Keratinocyte (primary cell): ENCODE measurements at regions not wholly inside any gene's neighbourhood (a gene's known extent, or its start where the extent isn't known, plus 50 kb on each side); places are given as distances from the start of the nearest gene placed in this dataset.

ENCODE experiments used
- DNase-seq: peaks from one replicate; pipeline ENCODE4 v3.0.0-alpha.2; 2011; ENCODE audit warnings: low read depth, missing footprints, low spot score
- FAIRE-seq: peaks from 2 replicates; lab custom pipeline; 2011; peaks lifted over from hg19 to GRCh38; lab: Jason Lieb, UNC
- H2AFZ ChIP-seq: 2 replicates; pipeline ENCODE4 v1.6.0; 2012; ENCODE audit warnings: low read length, control low read depth, inconsistent platforms; ENCODE audit not compliant: control insufficient read depth
- H3K27ac ChIP-seq: 2 replicates; pipeline ENCODE4 v1.5.1; 2011; ENCODE audit warnings: low read length; ENCODE audit not compliant: control insufficient read depth, insufficient read depth
- H3K27me3 ChIP-seq: 3 replicates; pipeline ENCODE4 v1.6.0; 2011; ENCODE audit warnings: low read length; ENCODE audit not compliant: control insufficient read depth, insufficient read depth; ENCODE audit errors: extremely low read depth
- H3K36me3 ChIP-seq, 2 experiments: 2 replicates in 1 of 2; 3 replicates in 1 of 2; pipeline ENCODE4 v1.5.1; 2011; ENCODE audit warnings: low read length in 2 of 2, mild to moderate bottlenecking in 1 of 2; ENCODE audit not compliant: control insufficient read depth in 2 of 2, insufficient read depth in 2 of 2; ENCODE audit errors: extremely low read depth in 1 of 2
- H3K4me1 ChIP-seq: 3 replicates; pipeline ENCODE4 v1.5.1; 2011; ENCODE audit warnings: low read length; ENCODE audit not compliant: control insufficient read depth, insufficient read depth; ENCODE audit errors: extremely low read depth
- H3K4me2 ChIP-seq: 3 replicates; pipeline ENCODE4 v1.6.0; 2011; ENCODE audit warnings: low read depth, low read length; ENCODE audit not compliant: control insufficient read depth, insufficient read depth; ENCODE audit errors: extremely low read depth
- H3K4me3 ChIP-seq, 3 experiments: fragments of 200-600 bp in 1 of 3; sonication (generic) in 1 of 3; 2 replicates in 2 of 3; 3 replicates in 1 of 3; pipeline ENCODE4 v1.5.1; 2011 to 2016; ENCODE audit warnings: low read length in 3 of 3, mild to moderate bottlenecking in 3 of 3, control low read depth in 2 of 3, inconsistent platforms in 1 of 3, low read depth in 1 of 3, mixed read lengths in 1 of 3, mixed run types in 1 of 3, moderate library complexity in 1 of 3; ENCODE audit not compliant: control insufficient read depth in 2 of 3, insufficient read depth in 2 of 3; ENCODE audit errors: extremely low read depth in 1 of 3
- H3K79me2 ChIP-seq: 2 replicates; pipeline ENCODE4 v1.6.0; 2012; ENCODE audit warnings: low read length; ENCODE audit not compliant: control insufficient read depth, insufficient read depth
- H3K9ac ChIP-seq: 3 replicates; pipeline ENCODE4 v1.6.0; 2011; ENCODE audit warnings: low read length; ENCODE audit not compliant: control insufficient read depth, insufficient read depth; ENCODE audit errors: extremely low read depth
- H3K9me1 ChIP-seq: 3 replicates; pipeline ENCODE4 v1.6.0; 2011; ENCODE audit warnings: low read length; ENCODE audit not compliant: control insufficient read depth, insufficient read depth; ENCODE audit errors: extremely low read depth
- H3K9me3 ChIP-seq: 2 replicates; pipeline ENCODE4 v1.5.1; 2012; ENCODE audit warnings: low read depth, low read length; ENCODE audit not compliant: control insufficient read depth
- H4K20me1 ChIP-seq: 3 replicates; pipeline ENCODE4 v1.6.0; 2011; ENCODE audit warnings: low read length; ENCODE audit not compliant: control insufficient read depth, insufficient read depth; ENCODE audit errors: extremely low read depth
- EZH2 ChIP-seq: IDR thresholded peaks from one replicate; pipeline ENCODE4 v1.6.1; 2012; ENCODE audit warnings: inconsistent platforms, mild to moderate bottlenecking, low read length, moderate library complexity
- dilution Hi-C: fragments of 300-500 bp; cut with MboI; formaldehyde crosslinking; loops from one replicate; pipeline ENCODE4 v1.7.0; 2020; ENCODE audit warnings: low sequenced_read_pairs; ENCODE audit not compliant: extremely low pct_ligation_motif_present
- TF ChIP-seq, protein P1 (sequence below), 3 experiments: IDR thresholded peaks in 1 of 3; conservative IDR thresholded peaks in 1 of 3; optimal IDR thresholded peaks in 1 of 3; 2 replicates in 2 of 3; 3 replicates in 1 of 3; pipeline versions ENCODE3 to v1.5.1; 2011; ENCODE audit warnings: low read length in 3 of 3, mild to moderate bottlenecking in 3 of 3, moderate library complexity in 2 of 3, control low read depth in 1 of 3, inconsistent platforms in 1 of 3; ENCODE audit not compliant: insufficient read depth in 2 of 3; ENCODE audit errors: extremely low read depth in 1 of 3

- no peak for TF ChIP-seq EZH2
- TF ChIP-seq, protein P1, sequence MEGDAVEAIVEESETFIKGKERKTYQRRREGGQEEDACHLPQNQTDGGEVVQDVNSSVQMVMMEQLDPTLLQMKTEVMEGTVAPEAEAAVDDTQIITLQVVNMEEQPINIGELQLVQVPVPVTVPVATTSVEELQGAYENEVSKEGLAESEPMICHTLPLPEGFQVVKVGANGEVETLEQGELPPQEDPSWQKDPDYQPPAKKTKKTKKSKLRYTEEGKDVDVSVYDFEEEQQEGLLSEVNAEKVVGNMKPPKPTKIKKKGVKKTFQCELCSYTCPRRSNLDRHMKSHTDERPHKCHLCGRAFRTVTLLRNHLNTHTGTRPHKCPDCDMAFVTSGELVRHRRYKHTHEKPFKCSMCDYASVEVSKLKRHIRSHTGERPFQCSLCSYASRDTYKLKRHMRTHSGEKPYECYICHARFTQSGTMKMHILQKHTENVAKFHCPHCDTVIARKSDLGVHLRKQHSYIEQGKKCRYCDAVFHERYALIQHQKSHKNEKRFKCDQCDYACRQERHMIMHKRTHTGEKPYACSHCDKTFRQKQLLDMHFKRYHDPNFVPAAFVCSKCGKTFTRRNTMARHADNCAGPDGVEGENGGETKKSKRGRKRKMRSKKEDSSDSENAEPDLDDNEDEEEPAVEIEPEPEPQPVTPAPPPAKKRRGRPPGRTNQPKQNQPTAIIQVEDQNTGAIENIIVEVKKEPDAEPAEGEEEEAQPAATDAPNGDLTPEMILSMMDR (optimal IDR thresholded peaks at IDR 0.05 in 1 of 3, IDR thresholded peaks at IDR 0.05 in 1 of 3, conservative IDR thresholded peaks at IDR 0.05 in 1 of 3; ENCODE audit: extremely low read depth in 1 of 3, insufficient read depth in 2 of 3, low read length in 3 of 3): no peak
- dilution Hi-C loops: no loop called here
These were observed 1549.3 kb upstream of the ADGRL3 start for GRCh38 chr4:59650861-59651260.

DNA sequence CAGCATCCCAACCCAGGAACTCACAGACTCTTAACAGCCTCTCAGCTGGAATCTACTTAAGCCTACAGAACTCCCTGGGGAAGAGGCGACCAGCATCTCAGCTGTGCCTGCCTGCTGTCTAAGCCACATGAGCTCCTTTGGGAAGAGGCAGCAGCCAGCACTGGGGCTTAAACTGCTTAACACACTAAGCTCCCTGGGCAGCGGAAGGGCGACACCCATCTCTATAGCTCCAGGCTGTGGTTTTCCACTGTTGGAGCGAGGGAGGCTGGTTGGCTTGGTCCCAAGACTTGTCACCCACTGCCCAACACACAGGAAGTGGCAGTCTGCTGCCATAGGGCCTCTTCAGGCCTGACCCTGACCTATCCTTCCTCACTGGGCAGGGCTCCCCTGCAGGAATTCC is 1544.1 kb upstream of the ADGRL3 start:
- TF ChIP-seq, protein P1 (optimal IDR thresholded peaks at IDR 0.05 in 1 of 3, IDR thresholded peaks at IDR 0.05 in 1 of 3, conservative IDR thresholded peaks at IDR 0.05 in 1 of 3; ENCODE audit: extremely low read depth in 1 of 3, insufficient read depth in 2 of 3, low read length in 3 of 3): no peak
- no peak for TF ChIP-seq EZH2
- H3K4me1 ChIP-seq: no peaks in the 10 kb centered on the region
- no peak overlapping the region for H2AFZ ChIP-seq
- peaks cover 2% of the 10 kb centered on the region for H3K9me3 ChIP-seq
- H3K27me3 ChIP-seq: no peaks in the 10 kb centered on the region
- H3K36me3 ChIP-seq: no peaks in the 10 kb centered on the region
- H3K79me2 ChIP-seq: no peaks in the 10 kb centered on the region
- H3K9ac ChIP-seq: no peak overlapping the region
- dilution Hi-C loops: no loop called here
- DNase-seq: no peak
- H3K27ac ChIP-seq: no peak overlapping the region
- H4K20me1 ChIP-seq: no peaks in the 10 kb centered on the region
- no peak for FAIRE-seq
- H3K4me3 ChIP-seq: no peak overlapping the region
- H3K4me2 ChIP-seq: no peak overlapping the region
- H3K9me1 ChIP-seq: no peaks in the 10 kb centered on the region

More at GRCh38 chr4:59650861-59651260, 1549.3 kb upstream of the ADGRL3 start:
- Histone ChIP-seq H3K4me3 (no peak overlapping the region), H2AFZ (no peak overlapping the region), H3K36me3 (no peaks in the 10 kb centered on the region), H3K9me1 (no peaks in the 10 kb centered on the region), H3K9ac (no peak overlapping the region), H4K20me1 (no peaks in the 10 kb centered on the region), H3K4me1 (no peaks in the 10 kb centered on the region), H3K79me2 (no peaks in the 10 kb centered on the region), H3K9me3 (peaks cover under 1% of the 10 kb centered on the region), H3K27ac (no peak overlapping the region), H3K27me3 (no peaks in the 10 kb centered on the region), H3K4me2 (no peak overlapping the region)
- DNase-seq (no peak), FAIRE-seq (no peak)
